Retinal pigment epithelial cell (primary cell): ENCODE measurements at regions not wholly inside any gene's neighbourhood (a gene's known extent, or its start where the extent isn't known, plus 50 kb on each side); places are given as distances from the start of the nearest gene placed in this dataset.

Experiments used
- DNase-seq: peaks from one replicate; pipeline ENCODE4 v3.0.0-alpha.2; 2010; ENCODE audit warnings: low read depth
- H3K4me3 ChIP-seq: 2 replicates; pipeline ENCODE4 v1.5.1; 2011; ENCODE audit warnings: mild to moderate bottlenecking, low read length, control low read depth, moderate library complexity
- CTCF ChIP-seq: conservative IDR thresholded peaks from 2 replicates; pipeline ENCODE4 v1.5.1; 2011; ENCODE audit warnings: low read depth, low read length, control low read depth, inconsistent platforms

DNA sequence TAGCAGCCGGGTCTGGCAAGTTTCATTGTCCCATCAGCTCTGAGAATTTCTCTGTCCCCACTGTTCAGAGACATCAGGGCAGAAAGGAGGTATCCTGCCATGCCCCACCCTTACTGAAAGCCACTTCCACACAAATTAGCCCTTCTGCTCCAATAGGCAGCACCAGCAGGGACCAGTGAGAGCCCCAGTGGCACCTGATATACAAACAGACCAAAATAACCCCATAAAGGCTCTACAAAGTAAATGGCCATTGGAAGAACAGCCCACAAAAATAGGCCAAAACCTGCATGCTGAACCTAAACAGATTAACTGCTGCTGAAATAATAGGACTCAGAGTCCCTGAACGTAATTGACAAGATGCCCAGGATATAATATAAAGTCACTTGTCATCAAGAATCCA lies 199.9 kb downstream of the TMEM200A start:
- no peak for DNase-seq
- no peak for TF ChIP-seq CTCF

GRCh38 chr6:130574146-130574545 lies 208.3 kb downstream of the TMEM200A start:
- DNase-seq = no peak
- no peak for TF ChIP-seq CTCF
- no peak overlapping the region for H3K4me3 ChIP-seq

More for the DNA sequence above, 199.9 kb downstream of the TMEM200A start:
- no peak overlapping the region for H3K4me3 ChIP-seq

DNA sequence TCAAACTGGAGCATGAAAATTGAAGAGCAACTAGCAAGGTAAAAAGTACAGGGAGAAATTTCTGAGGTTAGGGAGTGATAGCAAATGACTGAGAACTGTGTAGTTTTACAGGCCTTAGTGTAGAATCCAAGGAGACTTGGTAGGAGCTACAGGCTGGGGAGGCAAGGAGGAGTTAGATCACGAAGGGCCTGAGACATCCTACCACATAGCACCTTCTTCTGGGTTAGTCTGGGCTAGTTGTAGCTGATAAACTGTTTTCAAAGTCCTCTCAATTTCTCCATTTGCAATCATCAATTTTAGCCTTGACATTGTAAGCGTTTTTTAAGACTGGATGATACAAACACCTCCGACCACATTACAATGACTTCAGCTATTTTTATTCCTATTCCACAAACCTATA lies 209.7 kb downstream of the TMEM200A start:
- TF ChIP-seq CTCF = no peak
- no peak overlapping the region for H3K4me3 ChIP-seq
- DNase-seq = no peak

DNA sequence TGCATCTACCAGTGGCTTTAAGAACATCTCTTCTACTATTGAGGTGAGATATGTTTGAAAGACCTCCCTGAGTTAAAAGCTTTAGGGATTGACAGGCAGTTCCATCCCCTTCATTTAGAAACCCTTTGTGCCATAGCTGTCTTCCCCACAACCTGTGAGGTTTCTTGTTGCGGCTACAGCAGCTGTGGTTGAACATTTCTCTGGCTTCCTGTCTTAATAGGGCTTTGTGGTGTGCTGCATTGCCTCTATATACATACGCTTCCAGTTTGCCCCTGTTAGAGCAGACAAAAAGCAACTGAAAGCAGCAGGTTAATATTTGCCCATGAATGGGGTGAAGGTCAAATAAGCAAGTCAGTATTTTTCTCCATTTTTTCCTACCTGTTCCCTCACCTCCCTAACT lies 210.2 kb downstream of the TMEM200A start:
- H3K4me3 ChIP-seq = no peak overlapping the region
- no peak for DNase-seq
- no peak for TF ChIP-seq CTCF

DNA sequence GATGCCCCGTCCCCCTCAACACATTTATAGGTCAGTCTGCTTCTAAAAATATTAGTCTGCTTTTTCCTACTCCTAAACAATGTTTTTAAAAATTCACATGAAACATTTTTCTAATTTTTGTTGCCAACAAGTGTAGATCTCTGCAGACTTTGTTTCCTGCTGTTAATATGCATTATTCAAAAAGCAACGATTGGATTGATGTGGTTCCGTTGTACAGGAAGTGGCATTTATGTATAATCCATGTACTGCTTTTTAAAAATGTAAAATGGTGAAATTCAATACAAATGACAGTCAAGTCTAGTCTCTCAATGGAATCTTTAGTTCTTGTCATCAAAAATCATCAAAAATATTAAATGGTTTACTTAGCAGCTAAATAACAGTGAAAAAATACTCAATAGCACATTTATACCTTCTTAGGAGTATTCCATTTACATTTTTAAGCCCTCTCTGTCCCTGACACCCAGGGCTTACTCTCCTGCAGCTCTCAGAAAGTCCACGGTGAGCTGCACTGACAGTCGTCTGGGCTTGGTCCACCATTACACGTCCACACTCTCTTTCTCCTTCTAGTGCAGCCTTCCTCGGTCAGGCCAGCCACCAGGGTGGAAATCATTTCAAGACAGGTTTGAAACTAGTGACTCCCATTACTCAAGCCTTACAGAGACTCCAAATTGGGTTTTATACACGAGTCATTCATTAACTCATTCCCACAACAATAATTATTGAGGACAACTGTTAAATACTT lies 211.5 kb downstream of the TMEM200A start:
- no peak for DNase-seq
- H3K4me3 ChIP-seq = no peak overlapping the region
- no peak for TF ChIP-seq CTCF

DNA sequence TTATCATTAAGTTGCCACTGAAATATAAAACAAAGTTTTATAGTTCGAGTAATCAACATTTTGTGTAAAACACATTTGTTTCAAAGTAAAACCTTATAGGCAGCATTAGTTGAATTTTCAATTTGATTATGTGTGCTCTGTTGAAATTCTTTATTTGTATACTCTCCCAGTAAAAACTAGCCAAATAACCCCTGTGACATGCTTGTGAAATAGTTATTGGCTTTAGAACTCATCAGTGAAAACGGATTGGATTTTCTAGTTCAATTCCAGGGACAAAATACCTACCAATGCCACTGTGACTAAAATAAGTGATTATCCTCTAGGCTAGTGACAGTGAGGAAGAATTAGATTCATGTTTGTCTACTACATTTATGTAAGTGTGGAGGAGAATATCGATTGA lies 212.9 kb downstream of the TMEM200A start:
- DNase-seq = no peak
- no peak for TF ChIP-seq CTCF
- H3K4me3 ChIP-seq = no peak overlapping the region

DNA sequence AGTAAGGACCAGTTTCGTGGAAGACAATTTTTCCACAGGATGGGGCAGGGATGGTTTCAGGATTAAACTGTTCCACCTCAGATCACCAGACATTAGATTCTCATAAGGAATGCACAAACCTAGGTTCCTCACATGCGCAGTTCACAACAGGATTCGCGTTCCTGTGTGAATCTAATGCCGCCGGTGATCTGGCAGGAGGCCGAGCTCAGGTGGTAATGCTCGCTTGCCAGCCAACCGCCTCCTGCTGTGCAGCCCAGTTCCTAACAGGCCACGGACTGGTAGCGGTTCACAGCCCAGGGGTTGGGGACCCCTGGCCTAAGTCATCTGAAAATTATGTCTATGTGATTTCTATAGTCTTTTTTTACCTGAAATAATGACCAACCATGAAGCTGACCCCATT lies 217.5 kb downstream of the TMEM200A start:
- DNase-seq = no peak
- H3K4me3 ChIP-seq = no peak overlapping the region
- TF ChIP-seq CTCF = no peak
